Mammary epithelial cell (primary cell): ENCODE measurements at regions not wholly inside any gene's neighbourhood (a gene's known extent, or its start where the extent isn't known, plus 50 kb on each side); places are given as distances from the start of the nearest gene placed in this dataset.

Experiments
- CTCF ChIP-seq, 2 donors: IDR thresholded peaks in 1 of 2; conservative IDR thresholded peaks in 1 of 2; 2 replicates each; pipeline ENCODE4 v1.5.1; 2011 to 2012; ENCODE audit warnings: inconsistent platforms in 2 of 2, low read length in 2 of 2, mild to moderate bottlenecking in 2 of 2, control low read depth in 1 of 2, low read depth in 1 of 2; ENCODE audit not compliant: insufficient read depth in 1 of 2; ENCODE audit errors: extremely low read depth in 1 of 2
- EZH2 ChIP-seq: IDR thresholded peaks from 2 replicates; pipeline ENCODE4 v1.6.1; 2012; ENCODE audit warnings: low read length, inconsistent platforms, borderline replicate concordance

- TF ChIP-seq CTCF (conservative IDR thresholded peaks at IDR 0.05 in 1 of 2, IDR thresholded peaks at IDR 0.05 in 1 of 2; ENCODE audit: extremely low read depth in 1 of 2, insufficient read depth in 1 of 2, low read depth in 1 of 2, low read length in 2 of 2), result no peak
- TF ChIP-seq EZH2, result no peak
Observed at GRCh38 chr17:77615703-77616253, 342.7 kb upstream of the TNRC6C start.
